ENCODE measurements at regions not wholly inside any gene's neighbourhood (a gene's known extent, or its start where the extent isn't known, plus 50 kb on each side); places are given as distances from the start of the nearest gene placed in this dataset.

GRCh38 chr9:103458826-103459225 lies 463.7 kb downstream of the CYLC2 start:
- no peak for TF ChIP-seq CTCF (optimal IDR thresholded peaks at IDR 0.05 in 1 of 3, IDR thresholded peaks at IDR 0.05 in 1 of 3, conservative IDR thresholded peaks at IDR 0.05 in 1 of 3; ENCODE audit: extremely low read depth in 1 of 3, insufficient read depth in 2 of 3, low read length in 3 of 3)
- TF ChIP-seq EZH2 (IDR thresholded peaks at IDR 0.05; ENCODE audit: low read length), result no peak

All from keratinocyte (primary cell).